PC-9 (cell line): ENCODE measurements at regions not wholly inside any gene's neighbourhood (a gene's known extent, or its start where the extent isn't known, plus 50 kb on each side); places are given as distances from the start of the nearest gene placed in this dataset.
A peak's percentile ranks its signal among the peaks of the same experiment; 100 is the strongest.
"Not testable (repeated sequence)": the region's sequence is repeated elsewhere in the genome, so short reads cannot be mapped to it uniquely, and the experiment has no call there.

ENCODE experiments used
- BruUV-seq: library from RNA; stranded (reverse); fragments of 400-500 nt; replicated peaks from 2 replicates; lab custom pipeline; 2021; lab: Mats Ljungman, UMichigan
- CTCF ChIA-PET: fragments of 300-600 bp; sonication (Branson Sonifier 250); formaldehyde crosslinking; loops from one replicate; lab custom pipeline; 2022; ENCODE audit warnings: antibody characterized with exemption; lab: Charles Lee
- POLR2A ChIA-PET: fragments of 300-600 bp; sonication (Branson Sonifier 250); formaldehyde crosslinking; loops from one replicate; lab custom pipeline; 2022; ENCODE audit warnings: antibody characterized with exemption; ENCODE audit not compliant: unreplicated experiment; lab: Charles Lee
- DNase-seq, 2 experiments: peaks; one replicate each; pipeline versions ENCODE4 v3.0.0 to v3.0.0-alpha.2; 2015 to 2022; ENCODE audit warnings: mixed read lengths in 1 of 2
- H2AFZ ChIP-seq: fragments of 200-600 bp; sonication (generic); 2 replicates; pipeline ENCODE4 v1.8.1; 2017; ENCODE audit warnings: antibody characterized with exemption
- H3F3A ChIP-seq: fragments of 200-600 bp; sonication (generic); 2 replicates; pipeline ENCODE4 v1.8.1; 2017; ENCODE audit warnings: antibody characterized with exemption, mild to moderate bottlenecking, low read depth; ENCODE audit not compliant: insufficient read depth
- H3K27ac ChIP-seq: fragments of 200-600 bp; sonication (generic); 2 replicates; pipeline ENCODE4 v1.6.1; 2016; ENCODE audit warnings: mixed run types
- H3K27me3 ChIP-seq: fragments of 200-600 bp; sonication (generic); 2 replicates; pipeline ENCODE4 v1.6.1; 2016; ENCODE audit warnings: low read depth, mixed run types; ENCODE audit not compliant: insufficient read depth
- H3K36me3 ChIP-seq: fragments of 200-600 bp; sonication (generic); 2 replicates; pipeline ENCODE4 v1.6.1; 2016; ENCODE audit warnings: low read depth, mixed run types
- H3K4me1 ChIP-seq: fragments of 200-600 bp; sonication (generic); replicated peaks from 2 replicates; pipeline ENCODE4 v1.6.1; 2016; ENCODE audit warnings: mixed run types; ENCODE audit not compliant: insufficient read depth
- H3K4me2 ChIP-seq: fragments of 200-600 bp; sonication (generic); 2 replicates; pipeline ENCODE4 v1.6.1; 2017; ENCODE audit warnings: mixed run types
- H3K4me3 ChIP-seq: fragments of 200-600 bp; sonication (generic); 2 replicates; pipeline ENCODE4 v1.6.1; 2016; ENCODE audit warnings: mixed run types
- H3K79me2 ChIP-seq: fragments of 200-600 bp; sonication (generic); 2 replicates; pipeline ENCODE4 v1.6.1; 2017; ENCODE audit warnings: low read depth, mixed run types
- H3K9me2 ChIP-seq: fragments of 200-600 bp; sonication (generic); 2 replicates; pipeline ENCODE4 v1.8.1; 2017; ENCODE audit warnings: mild to moderate bottlenecking; ENCODE audit not compliant: insufficient read depth
- H3K9me3 ChIP-seq: fragments of 200-600 bp; sonication (generic); 2 replicates; pipeline ENCODE4 v1.8.1; 2016; ENCODE audit warnings: low read depth; ENCODE audit not compliant: insufficient read depth
- H4K20me1 ChIP-seq: fragments of 200-600 bp; sonication (generic); 2 replicates; pipeline ENCODE4 v1.8.1; 2017; ENCODE audit not compliant: insufficient read depth
- EZH2 ChIP-seq: fragments of 200-600 bp; sonication (generic); IDR thresholded peaks from 2 replicates; pipeline ENCODE4 v1.8.0; 2017; ENCODE audit warnings: antibody characterized with exemption, low read depth
- intact Hi-C: fragments of 100-400 bp; cut with micrococcal nuclease; formaldehyde crosslinking; loops from one replicate; pipeline ENCODE4 v1.10.0; 2022; ENCODE audit not compliant: unreplicated experiment
- TF ChIP-seq, protein P1 (sequence below): fragments of 200-600 bp; sonication (generic); conservative IDR thresholded peaks from 2 replicates; pipeline ENCODE4 v1.6.1; 2017; ENCODE audit warnings: mixed run types, antibody characterized with exemption, mild to moderate bottlenecking, moderate library complexity

DNA sequence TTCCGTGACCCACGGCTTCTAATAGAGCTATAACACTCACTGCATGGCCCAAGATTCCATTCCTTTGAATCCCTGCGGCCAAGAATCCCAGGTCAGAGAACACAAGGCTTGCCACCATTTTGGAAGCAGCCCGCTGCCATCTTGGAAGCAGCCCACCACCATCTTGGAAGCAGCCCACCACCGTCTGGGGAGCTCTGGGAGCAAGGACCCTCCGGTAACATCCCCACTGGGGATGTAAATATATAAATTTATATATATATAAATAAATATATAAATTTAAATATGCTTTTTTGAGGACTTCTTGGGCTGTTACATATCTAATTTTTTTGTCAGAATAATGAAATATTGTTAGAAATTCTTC is 122.4 kb downstream of the FAM170A start:
- CTCF ChIA-PET = no interaction called here
- POLR2A ChIA-PET = no interaction called here
- Histone ChIP-seq H3K36me3 (no peaks in the 10 kb centered on the region), H3F3A (no peaks in the 10 kb centered on the region), H3K4me2 (no peak overlapping the region), H3K9me3 (no peaks in the 10 kb centered on the region), H3K27me3 (no peaks in the 10 kb centered on the region), H3K4me3 (no peak overlapping the region), H3K27ac (no peak overlapping the region), H2AFZ (no peak overlapping the region), H3K4me1 (no peaks in the 10 kb centered on the region), H3K79me2 (no peaks in the 10 kb centered on the region), H3K9me2 (no peaks in the 10 kb centered on the region; the same call in 1 of the 2 replicates), H4K20me1 (no peaks in the 10 kb centered on the region)
- BruUV-seq = no TSS peak
- intact Hi-C loops = no loop called here
- no peak for DNase-seq
- TF ChIP-seq, protein P1, sequence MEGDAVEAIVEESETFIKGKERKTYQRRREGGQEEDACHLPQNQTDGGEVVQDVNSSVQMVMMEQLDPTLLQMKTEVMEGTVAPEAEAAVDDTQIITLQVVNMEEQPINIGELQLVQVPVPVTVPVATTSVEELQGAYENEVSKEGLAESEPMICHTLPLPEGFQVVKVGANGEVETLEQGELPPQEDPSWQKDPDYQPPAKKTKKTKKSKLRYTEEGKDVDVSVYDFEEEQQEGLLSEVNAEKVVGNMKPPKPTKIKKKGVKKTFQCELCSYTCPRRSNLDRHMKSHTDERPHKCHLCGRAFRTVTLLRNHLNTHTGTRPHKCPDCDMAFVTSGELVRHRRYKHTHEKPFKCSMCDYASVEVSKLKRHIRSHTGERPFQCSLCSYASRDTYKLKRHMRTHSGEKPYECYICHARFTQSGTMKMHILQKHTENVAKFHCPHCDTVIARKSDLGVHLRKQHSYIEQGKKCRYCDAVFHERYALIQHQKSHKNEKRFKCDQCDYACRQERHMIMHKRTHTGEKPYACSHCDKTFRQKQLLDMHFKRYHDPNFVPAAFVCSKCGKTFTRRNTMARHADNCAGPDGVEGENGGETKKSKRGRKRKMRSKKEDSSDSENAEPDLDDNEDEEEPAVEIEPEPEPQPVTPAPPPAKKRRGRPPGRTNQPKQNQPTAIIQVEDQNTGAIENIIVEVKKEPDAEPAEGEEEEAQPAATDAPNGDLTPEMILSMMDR = no peak
- no peak for TF ChIP-seq EZH2

DNA sequence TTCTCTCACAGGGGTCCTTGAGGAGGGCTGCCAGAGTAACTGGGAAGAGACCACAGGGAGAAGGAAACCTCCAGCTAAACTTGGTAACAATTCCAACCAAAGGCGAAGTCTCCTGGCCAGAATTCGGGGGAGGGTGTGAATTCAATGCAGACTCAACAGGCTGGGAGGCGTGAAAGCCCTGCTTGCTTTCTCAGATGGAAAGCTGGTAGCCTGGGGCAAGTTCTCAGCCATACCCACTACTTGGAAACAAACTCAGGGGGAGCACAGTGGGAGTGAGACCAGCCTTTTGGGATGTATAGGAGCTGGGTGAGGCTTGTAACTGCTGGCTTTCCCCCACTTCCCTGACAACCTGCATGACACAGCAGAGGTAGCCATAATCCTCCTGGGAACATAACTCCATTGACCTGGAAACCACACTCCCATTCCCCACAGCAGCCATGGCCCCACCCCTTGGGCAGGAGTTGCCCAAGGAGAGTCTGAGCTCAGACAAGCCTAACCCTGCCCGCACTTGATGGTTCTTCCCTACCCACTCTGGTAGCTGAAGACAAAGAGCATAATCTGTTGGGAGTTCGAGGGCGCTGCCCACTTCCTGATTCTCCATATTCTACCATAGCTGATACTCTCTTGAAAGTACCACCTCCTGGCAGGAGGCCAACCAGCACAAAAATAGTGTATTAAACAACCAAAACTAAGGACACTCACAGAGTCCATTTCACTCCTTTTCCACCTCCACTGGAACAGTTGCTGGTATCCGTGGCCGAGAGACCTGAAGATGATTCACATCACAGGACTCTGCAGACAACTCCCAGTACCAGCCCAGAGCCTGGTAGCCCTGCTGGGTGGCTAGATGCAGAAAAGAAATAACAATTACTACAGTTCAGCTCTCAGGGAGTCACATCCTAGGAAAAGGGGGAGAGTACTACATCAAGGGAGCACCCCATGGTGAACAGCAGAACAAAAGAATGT is 123.8 kb downstream of the FAM170A start:
- BruUV-seq = no TSS peak
- Histone ChIP-seq H4K20me1 (no peaks in the 10 kb centered on the region), H3K27ac (no peak overlapping the region), H3K79me2 (no peaks in the 10 kb centered on the region), H2AFZ (no peak overlapping the region), H3K4me2 (no peak overlapping the region), H3K36me3 (no peaks in the 10 kb centered on the region), H3K4me3 (no peak overlapping the region), H3K4me1 (no peaks in the 10 kb centered on the region), H3F3A (no peaks in the 10 kb centered on the region), H3K27me3 (no peaks in the 10 kb centered on the region), H3K9me3 (no peaks in the 10 kb centered on the region), H3K9me2 (no peaks in the 10 kb centered on the region; the same call in 1 of the 2 replicates)
- POLR2A ChIA-PET = interaction anchor here (0.5 kb wide), 1 partner anchor 461 kb away, joined by 4 read pairs; no protein-coding TSS in a partner anchor
- TF ChIP-seq, protein P1 = no peak
- no peak for TF ChIP-seq EZH2
- peak in 1 of 2 experiments; percentile 3 for DNase-seq
- intact Hi-C loops = no loop called here
- CTCF ChIA-PET = no interaction called here

DNA sequence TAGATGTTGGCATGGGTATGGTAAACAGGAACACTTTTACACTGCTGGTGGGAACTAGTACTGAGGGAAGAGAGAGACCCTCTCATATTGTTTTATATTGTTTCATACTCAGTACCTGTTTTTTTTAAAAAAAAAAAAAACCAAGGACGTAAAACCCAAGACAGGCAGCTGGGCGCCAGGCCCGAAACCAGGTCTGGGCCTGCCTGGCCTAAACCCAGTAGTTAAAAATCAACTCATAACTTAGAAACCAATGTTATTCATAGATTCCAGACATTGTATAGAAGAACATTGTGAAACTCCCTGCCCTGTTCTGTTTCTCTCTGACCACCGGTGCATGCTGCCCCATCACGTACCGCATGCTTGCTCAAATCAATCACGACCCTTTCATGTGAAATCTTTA is 125.5 kb downstream of the FAM170A start:
- H3F3A ChIP-seq, H3K79me2 ChIP-seq, H3K9me2 ChIP-seq, DNase-seq, H3K9me3 ChIP-seq, H3K4me1 ChIP-seq, POLR2A ChIA-PET, H3K27ac ChIP-seq, intact Hi-C loops, H3K36me3 ChIP-seq, H3K4me2 ChIP-seq, CTCF ChIA-PET, H4K20me1 ChIP-seq, H3K27me3 ChIP-seq, H3K4me3 ChIP-seq, H2AFZ ChIP-seq, BruUV-seq: not testable (repeated sequence)
